PFSK-1 (cell line): ENCODE measurements at regions not wholly inside any gene's neighbourhood (a gene's known extent, or its start where the extent isn't known, plus 50 kb on each side); places are given as distances from the start of the nearest gene placed in this dataset.

Source experiments
- FOXP2 ChIP-seq: optimal IDR thresholded peaks from 2 replicates; pipeline ENCODE3; 2011; ENCODE audit warnings: borderline replicate concordance, control low read depth, inconsistent platforms; ENCODE audit not compliant: insufficient read depth; ENCODE audit errors: extremely low read length, extremely low read depth
- POLR2AphosphoS5 ChIP-seq: IDR thresholded peaks from 2 replicates; pipeline ENCODE4 v1.6.1; 2012; ENCODE audit warnings: low read depth, mild to moderate bottlenecking, control low read depth, low read length, moderate library complexity
- SIN3A ChIP-seq: IDR thresholded peaks from 2 replicates; pipeline ENCODE4 v1.6.1; 2012; ENCODE audit warnings: mild to moderate bottlenecking, low read length, moderate library complexity, borderline replicate concordance; ENCODE audit not compliant: insufficient read depth
- TAF1 ChIP-seq: IDR thresholded peaks from 2 replicates; pipeline ENCODE4 v1.6.1; 2012; ENCODE audit warnings: low read length, control low read depth, borderline replicate concordance; ENCODE audit not compliant: insufficient read depth
- TF ChIP-seq, protein P1 (sequence below), 2 experiments: IDR thresholded peaks; 2 replicates each; pipeline versions ENCODE4 v1.6.1 to v1.8.0; 2011 to 2012; ENCODE audit warnings: low read depth in 2 of 2, low read length in 2 of 2, control low read depth in 1 of 2, inconsistent platforms in 1 of 2, mild to moderate bottlenecking in 1 of 2, moderate library complexity in 1 of 2; ENCODE audit not compliant: insufficient read depth in 1 of 2

- TF ChIP-seq FOXP2 (no peak), TAF1 (no peak), SIN3A (no peak)
- TF ChIP-seq, protein P1, sequence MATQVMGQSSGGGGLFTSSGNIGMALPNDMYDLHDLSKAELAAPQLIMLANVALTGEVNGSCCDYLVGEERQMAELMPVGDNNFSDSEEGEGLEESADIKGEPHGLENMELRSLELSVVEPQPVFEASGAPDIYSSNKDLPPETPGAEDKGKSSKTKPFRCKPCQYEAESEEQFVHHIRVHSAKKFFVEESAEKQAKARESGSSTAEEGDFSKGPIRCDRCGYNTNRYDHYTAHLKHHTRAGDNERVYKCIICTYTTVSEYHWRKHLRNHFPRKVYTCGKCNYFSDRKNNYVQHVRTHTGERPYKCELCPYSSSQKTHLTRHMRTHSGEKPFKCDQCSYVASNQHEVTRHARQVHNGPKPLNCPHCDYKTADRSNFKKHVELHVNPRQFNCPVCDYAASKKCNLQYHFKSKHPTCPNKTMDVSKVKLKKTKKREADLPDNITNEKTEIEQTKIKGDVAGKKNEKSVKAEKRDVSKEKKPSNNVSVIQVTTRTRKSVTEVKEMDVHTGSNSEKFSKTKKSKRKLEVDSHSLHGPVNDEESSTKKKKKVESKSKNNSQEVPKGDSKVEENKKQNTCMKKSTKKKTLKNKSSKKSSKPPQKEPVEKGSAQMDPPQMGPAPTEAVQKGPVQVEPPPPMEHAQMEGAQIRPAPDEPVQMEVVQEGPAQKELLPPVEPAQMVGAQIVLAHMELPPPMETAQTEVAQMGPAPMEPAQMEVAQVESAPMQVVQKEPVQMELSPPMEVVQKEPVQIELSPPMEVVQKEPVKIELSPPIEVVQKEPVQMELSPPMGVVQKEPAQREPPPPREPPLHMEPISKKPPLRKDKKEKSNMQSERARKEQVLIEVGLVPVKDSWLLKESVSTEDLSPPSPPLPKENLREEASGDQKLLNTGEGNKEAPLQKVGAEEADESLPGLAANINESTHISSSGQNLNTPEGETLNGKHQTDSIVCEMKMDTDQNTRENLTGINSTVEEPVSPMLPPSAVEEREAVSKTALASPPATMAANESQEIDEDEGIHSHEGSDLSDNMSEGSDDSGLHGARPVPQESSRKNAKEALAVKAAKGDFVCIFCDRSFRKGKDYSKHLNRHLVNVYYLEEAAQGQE (IDR thresholded peaks at IDR 0.05; ENCODE audit: insufficient read depth in 1 of 2, low read depth in 2 of 2, low read length in 2 of 2), result no peak
Measured at GRCh38 chr10:130847170-130847569, 464.4 kb downstream of the TCERG1L start.

DNA sequence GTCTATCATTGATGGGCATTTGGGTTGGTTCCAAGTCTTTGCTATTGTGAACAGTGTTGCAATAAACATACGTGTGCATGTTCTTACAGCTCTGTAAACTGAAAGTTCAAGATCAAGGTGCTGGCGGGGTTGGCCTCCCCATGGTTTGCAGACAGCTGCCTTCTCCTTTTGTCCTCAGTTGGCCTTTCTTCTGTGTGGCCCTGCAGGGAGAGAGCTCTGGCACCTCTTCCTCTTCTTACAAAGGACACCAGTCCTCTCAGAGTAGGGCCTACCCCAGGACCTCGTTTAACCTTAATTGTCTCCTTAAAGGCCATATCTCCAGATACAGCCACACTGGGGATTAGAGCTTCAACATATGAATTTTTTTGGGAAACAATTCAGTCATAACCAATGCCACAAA, 462.7 kb downstream of the TCERG1L start:
- TF ChIP-seq TAF1 (no peak), POLR2AphosphoS5 (no peak), SIN3A (no peak)
- TF ChIP-seq, protein P1 (IDR thresholded peaks at IDR 0.05; ENCODE audit: insufficient read depth in 1 of 2, low read depth in 2 of 2, low read length in 2 of 2), result no peak

DNA sequence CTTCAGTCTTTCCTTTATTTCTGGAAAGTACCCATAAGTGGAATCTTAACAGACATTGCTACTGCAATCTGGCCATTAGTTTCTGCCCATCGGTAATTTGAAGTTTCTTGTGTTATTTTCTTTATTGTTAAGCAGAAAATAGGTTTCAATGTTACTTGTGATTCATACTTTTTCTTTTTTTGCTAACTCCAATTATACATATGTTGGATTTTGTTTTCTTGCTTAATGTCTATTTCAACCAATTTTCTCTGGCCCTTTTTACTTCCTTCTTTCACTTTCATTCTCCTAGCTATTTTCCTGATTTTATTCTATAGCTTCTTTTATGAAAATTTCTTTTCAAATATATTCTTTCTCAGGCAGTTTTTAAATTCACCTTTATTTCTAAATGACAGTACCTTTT, 457.4 kb downstream of the TCERG1L start:
- no peak for TF ChIP-seq TAF1
- TF ChIP-seq, protein P1 (IDR thresholded peaks at IDR 0.05; ENCODE audit: insufficient read depth in 1 of 2, low read depth in 2 of 2, low read length in 2 of 2), result no peak
- TF ChIP-seq SIN3A, result no peak

- TF ChIP-seq FOXP2, result no peak
- TF ChIP-seq POLR2AphosphoS5, result no peak
- TF ChIP-seq, protein P1 (IDR thresholded peaks at IDR 0.05; ENCODE audit: insufficient read depth in 1 of 2, low read depth in 2 of 2, low read length in 2 of 2), result no peak
- no peak for TF ChIP-seq TAF1
- TF ChIP-seq SIN3A, result no peak
Measured at GRCh38 chr10:130857631-130858295, 453.8 kb downstream of the TCERG1L start.

DNA sequence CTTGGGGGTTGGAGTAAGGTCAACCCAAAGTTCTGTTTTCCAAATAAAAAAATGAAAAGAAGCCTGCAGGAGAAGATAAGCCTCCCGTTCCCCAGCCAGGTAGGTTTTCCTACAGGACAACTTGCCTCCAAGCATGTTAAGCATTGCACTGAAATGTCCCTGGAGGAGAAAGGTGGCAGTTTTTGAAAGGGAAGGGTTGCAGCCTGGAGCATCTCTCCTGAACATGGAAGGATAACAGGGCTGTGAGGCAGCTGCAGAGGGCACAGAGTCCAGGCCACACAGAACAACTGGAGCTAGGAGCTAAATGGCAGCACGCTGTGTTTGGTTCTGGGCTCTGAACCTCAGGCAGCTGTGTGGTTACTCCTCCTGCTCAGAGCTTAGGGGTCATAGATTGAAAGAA, 452.9 kb downstream of the TCERG1L start:
- TF ChIP-seq POLR2AphosphoS5 (no peak), SIN3A (no peak), FOXP2 (no peak)
